SK-N-MC (cell line): ENCODE measurements at regions not wholly inside any gene's neighbourhood (a gene's known extent, or its start where the extent isn't known, plus 50 kb on each side); places are given as distances from the start of the nearest gene placed in this dataset.
"Not testable (repeated sequence)": the region's sequence is repeated elsewhere in the genome, so short reads cannot be mapped to it uniquely, and the experiment has no call there.

ENCODE experiments used
- DNase-seq: peaks from one replicate; pipeline ENCODE4 v3.0.0-alpha.2; 2011; ENCODE audit warnings: low read depth, low spot score
- H3K27ac ChIP-seq: fragments of 200-600 bp; sonication (generic); 2 replicates; pipeline ENCODE4 v1.5.1; 2016; ENCODE audit warnings: mixed run types
- H3K36me3 ChIP-seq: fragments of 200-600 bp; sonication (generic); 2 replicates; pipeline ENCODE4 v1.6.1; 2017; ENCODE audit warnings: antibody characterized with exemption, low read length, mixed read lengths; ENCODE audit not compliant: insufficient read depth
- H3K4me3 ChIP-seq: fragments of 200-600 bp; sonication (generic); 2 replicates; pipeline ENCODE4 v1.5.1; 2016
- H3K9ac ChIP-seq: fragments of 200-600 bp; sonication (generic); 2 replicates; pipeline ENCODE4 v1.8.0; 2017; ENCODE audit warnings: mixed run types, mixed read lengths; ENCODE audit not compliant: insufficient read length
- H3K9me3 ChIP-seq: fragments of 200-600 bp; sonication (generic); 2 replicates; pipeline ENCODE4 v1.6.1; 2017; ENCODE audit warnings: low read depth, mild to moderate bottlenecking, antibody characterized with exemption, low read length, moderate library complexity, mixed read lengths
- EZH2 ChIP-seq: fragments of 200-600 bp; sonication (generic); IDR thresholded peaks from one replicate; pipeline ENCODE4 v1.6.1; 2017; ENCODE audit warnings: antibody characterized with exemption
- FOXP2 ChIP-seq: optimal IDR thresholded peaks from 2 replicates; pipeline ENCODE3; 2011; ENCODE audit warnings: mild to moderate bottlenecking, moderate library complexity; ENCODE audit not compliant: insufficient read depth; ENCODE audit errors: extremely low read length, control extremely low read depth
- POLR2AphosphoS5 ChIP-seq: IDR thresholded peaks from 2 replicates; pipeline ENCODE4 v1.6.1; 2012; ENCODE audit warnings: mild to moderate bottlenecking, low read depth, low read length, borderline replicate concordance

- TF ChIP-seq EZH2 (no peak), FOXP2 (no peak), POLR2AphosphoS5 (no peak)
- Histone ChIP-seq H3K27ac (no peak overlapping the region), H3K9ac (no peak overlapping the region), H3K9me3 (no peaks in the 10 kb centered on the region), H3K4me3 (no peak overlapping the region), H3K36me3 (no peaks in the 10 kb centered on the region)
- no peak for DNase-seq
Observed at GRCh38 chr5:1634337-1634661, 110.5 kb upstream of the LPCAT1 start.

DNA sequence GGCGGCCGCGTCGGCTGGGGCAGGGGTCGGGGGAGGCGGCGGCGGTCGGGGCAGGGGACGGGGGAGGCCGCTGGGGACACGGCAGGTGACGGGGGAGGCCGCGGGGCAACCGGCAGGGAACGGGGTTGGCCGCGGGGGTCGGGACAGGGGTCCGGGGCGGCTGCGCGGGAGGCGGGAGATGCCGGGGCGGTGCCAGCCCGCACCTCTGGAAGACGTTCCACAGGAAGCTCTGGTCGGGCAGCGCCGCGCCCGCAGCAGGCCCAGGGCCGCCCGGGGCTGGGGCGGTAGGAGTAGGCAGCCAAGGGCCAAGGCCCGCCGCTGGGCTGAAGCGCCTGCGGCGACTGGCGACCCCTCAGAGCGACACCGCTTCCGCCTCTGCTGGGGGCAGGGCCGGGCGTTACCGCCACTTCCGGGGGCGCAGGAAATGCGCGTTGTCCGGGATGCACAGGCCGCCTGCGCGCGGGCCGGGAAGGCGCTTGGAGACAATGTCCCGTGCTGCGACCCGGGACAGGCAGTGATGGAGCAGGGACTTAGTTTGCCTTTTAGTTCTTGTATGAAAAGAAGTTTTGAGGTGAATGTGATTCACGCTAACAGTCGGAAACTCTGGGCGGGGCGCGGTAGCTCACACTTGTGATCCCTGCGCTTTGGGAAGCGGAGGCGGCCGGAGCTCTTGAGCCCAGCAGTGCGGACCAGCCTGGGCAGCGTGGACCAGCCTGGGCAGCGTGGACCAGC, 110.0 kb upstream of the LPCAT1 start:
- DNase-seq = no peak
- H3K27ac ChIP-seq = no peak overlapping the region
- H3K9me3 ChIP-seq = no peaks in the 10 kb centered on the region
- TF ChIP-seq POLR2AphosphoS5 (no peak), FOXP2 (no peak), EZH2 (no peak)
- H3K9ac ChIP-seq = no peak overlapping the region
- no peaks in the 10 kb centered on the region for H3K36me3 ChIP-seq
- no peak overlapping the region for H3K4me3 ChIP-seq

GRCh38 chr5:1631004-1631403, 107.2 kb upstream of the LPCAT1 start:
- not testable (repeated sequence) for H3K36me3 ChIP-seq, H3K9ac ChIP-seq, H3K27ac ChIP-seq, DNase-seq, H3K9me3 ChIP-seq, H3K4me3 ChIP-seq

- H3K9ac ChIP-seq, DNase-seq, H3K4me3 ChIP-seq, H3K9me3 ChIP-seq, H3K27ac ChIP-seq, H3K36me3 ChIP-seq: not testable (repeated sequence)
Observed at GRCh38 chr5:1626397-1626796, 102.6 kb upstream of the LPCAT1 start.

DNA sequence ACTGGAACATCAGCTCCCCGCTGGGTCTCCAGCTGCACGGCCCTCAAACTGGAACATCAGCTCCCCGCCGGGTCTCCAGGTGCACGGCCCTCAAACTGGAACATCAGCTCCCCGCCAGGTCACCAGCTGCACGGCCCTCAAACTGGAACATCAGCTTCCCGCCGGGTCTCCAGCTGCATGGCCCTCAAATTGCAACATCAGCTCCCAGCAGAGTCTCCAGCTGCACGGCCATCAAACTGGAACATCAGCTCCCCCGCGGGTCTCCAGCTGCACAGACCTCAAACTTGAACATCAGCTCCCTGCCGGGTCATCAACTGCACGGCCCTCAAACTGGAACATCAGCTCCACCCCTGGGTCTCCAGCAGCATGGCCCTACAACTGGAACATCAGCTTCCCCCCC, 95.8 kb upstream of the LPCAT1 start:
- H3K36me3 ChIP-seq, H3K9me3 ChIP-seq, H3K27ac ChIP-seq: not testable (repeated sequence)

DNA sequence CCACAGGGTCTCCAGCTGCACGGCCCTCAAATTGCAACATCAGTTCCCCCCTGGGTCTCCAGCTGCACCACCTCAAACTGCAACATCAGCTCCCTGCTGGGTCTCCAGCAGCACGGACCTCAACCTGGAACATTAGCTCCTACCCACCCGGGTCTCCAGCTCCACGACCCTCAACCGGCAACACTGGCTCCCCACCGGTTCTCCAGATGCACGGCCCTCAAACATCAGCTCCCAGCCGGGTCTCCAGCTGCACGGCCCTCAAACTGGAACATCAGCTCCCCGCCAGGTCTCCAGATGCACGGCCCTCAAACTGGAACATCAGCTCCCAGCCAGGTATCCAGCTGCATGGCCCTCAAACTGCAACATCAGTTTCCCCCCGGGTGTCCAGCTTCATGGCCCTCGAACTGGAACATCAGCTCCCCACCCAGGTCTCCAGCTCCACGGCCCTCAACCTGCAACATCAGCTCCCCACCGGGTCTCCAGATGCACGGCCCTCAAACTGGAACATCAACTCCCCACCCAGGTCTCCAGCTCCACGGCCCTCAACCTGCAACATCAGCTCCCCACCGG, 94.6 kb upstream of the LPCAT1 start:
- not testable (repeated sequence) for H3K4me3 ChIP-seq, H3K36me3 ChIP-seq, DNase-seq, H3K9ac ChIP-seq, H3K27ac ChIP-seq, H3K9me3 ChIP-seq

More for the DNA sequence above, 95.8 kb upstream of the LPCAT1 start:
- not testable (repeated sequence) for DNase-seq, H3K9ac ChIP-seq, H3K4me3 ChIP-seq

DNA sequence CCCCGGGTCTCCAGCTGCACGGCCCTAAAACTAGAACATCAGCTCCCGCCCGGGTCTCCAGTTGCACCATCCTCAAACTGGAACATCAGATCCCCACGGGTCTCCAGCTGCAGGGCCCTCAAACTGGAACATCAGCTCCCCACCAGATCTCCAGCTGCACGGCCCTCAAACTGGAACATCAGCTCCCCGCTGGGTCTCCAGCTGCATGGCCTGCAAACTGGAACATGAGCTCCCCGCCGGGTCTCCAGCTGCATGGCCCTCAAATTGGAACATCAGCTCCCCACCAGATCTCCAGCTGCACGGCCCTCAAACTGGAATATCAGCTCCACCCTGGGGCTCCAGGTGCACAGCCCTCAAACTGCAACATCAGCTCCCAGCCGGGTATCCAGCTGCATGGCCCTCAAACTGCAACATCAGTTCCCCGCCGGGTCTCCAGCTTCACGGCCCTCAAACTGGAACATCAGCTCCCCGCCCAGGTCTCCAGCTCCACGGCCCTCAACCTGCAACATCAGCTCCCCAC, 93.5 kb upstream of the LPCAT1 start:
- not testable (repeated sequence) for H3K36me3 ChIP-seq, DNase-seq, H3K4me3 ChIP-seq, H3K27ac ChIP-seq, H3K9me3 ChIP-seq, H3K9ac ChIP-seq

GRCh38 chr5:1613515-1613914, 89.8 kb upstream of the LPCAT1 start:
- H3K4me3 ChIP-seq, H3K9me3 ChIP-seq, H3K9ac ChIP-seq, DNase-seq, H3K27ac ChIP-seq, H3K36me3 ChIP-seq: not testable (repeated sequence)

DNA sequence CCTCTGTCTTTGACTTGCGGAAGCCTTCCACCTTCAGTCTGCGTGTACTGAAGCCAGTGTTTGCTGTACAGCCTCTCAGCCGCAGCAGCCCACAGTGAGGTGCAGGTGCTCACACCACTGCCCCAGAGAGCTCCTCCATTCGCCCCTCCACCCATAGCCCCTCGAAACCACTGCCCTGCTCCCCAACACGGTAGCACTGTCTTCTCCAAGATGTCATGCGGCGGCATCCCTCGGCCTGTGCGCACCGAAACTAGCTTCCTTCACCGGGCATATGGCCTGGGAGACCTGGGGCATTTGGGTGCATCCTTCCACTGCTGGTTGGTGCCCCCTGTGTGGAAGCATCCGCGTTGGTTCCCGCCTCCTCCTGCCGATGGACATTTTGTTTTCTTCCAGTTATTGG, 86.8 kb upstream of the LPCAT1 start:
- not testable (repeated sequence) for H3K9ac ChIP-seq, DNase-seq, H3K36me3 ChIP-seq

GRCh38 chr5:1609111-1609510, 85.4 kb upstream of the LPCAT1 start:
- not testable (repeated sequence) for H3K27ac ChIP-seq, H3K4me3 ChIP-seq, H3K9ac ChIP-seq, DNase-seq, H3K36me3 ChIP-seq, H3K9me3 ChIP-seq

More for the DNA sequence above, 86.8 kb upstream of the LPCAT1 start:
- H3K9me3 ChIP-seq, H3K27ac ChIP-seq, H3K4me3 ChIP-seq: not testable (repeated sequence)

DNA sequence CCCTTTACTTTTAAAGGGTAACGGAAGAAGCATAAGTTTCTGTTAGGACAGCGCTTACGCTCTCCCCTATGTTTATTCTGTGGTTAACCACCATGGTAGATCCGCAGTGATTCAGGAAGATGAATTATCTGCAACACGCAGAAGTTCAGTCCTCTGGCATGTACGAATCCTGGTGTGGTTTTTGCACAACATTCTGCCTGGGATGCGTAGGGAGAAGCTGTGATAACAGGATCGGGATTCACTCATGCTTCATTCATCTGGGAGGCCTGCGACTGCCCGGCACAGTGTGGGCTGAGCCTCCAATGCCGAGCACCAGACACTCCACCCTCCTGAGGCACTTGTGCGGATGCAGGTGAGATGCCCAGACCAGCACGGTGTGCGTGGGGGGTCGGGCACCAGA, 84.6 kb upstream of the LPCAT1 start:
- DNase-seq = peak; percentile 6
- H3K36me3 ChIP-seq, H3K27ac ChIP-seq: not testable (repeated sequence)

DNA sequence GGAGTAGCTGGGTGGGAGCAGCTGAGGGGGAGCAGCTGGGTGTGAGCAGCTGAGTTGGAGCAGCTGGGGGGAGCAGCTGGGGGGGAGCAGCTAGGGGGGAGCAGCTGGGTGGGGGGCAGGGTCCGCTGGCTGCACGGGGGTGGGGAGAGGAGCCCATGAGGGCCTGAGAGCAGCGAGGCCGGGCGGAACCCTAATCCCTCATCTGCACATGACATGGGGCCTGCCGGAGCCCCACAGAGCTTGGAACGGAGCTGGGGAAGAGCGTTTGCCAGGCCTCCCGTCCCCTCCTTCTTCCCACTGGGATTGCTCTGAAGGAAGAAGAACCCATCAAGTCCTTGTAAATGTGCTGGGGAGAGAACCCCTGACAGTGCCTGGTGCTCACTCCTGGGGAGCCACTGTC, 83.2 kb upstream of the LPCAT1 start:
- not testable (repeated sequence) for H3K9ac ChIP-seq, H3K36me3 ChIP-seq, H3K9me3 ChIP-seq, H3K27ac ChIP-seq, H3K4me3 ChIP-seq, DNase-seq

More for the DNA sequence above, 84.6 kb upstream of the LPCAT1 start:
- H3K9ac ChIP-seq, H3K4me3 ChIP-seq, H3K9me3 ChIP-seq: not testable (repeated sequence)

GRCh38 chr5:1603916-1604315, 80.2 kb upstream of the LPCAT1 start:
- H3K4me3 ChIP-seq, H3K9ac ChIP-seq, H3K27ac ChIP-seq, H3K9me3 ChIP-seq, H3K36me3 ChIP-seq, DNase-seq: not testable (repeated sequence)

GRCh38 chr5:1601565-1601964, 77.8 kb upstream of the LPCAT1 start:
- H3K4me3 ChIP-seq, H3K9me3 ChIP-seq, H3K9ac ChIP-seq, H3K36me3 ChIP-seq, DNase-seq, H3K27ac ChIP-seq: not testable (repeated sequence)
